ENCODE measurements at regions not wholly inside any gene's neighbourhood (a gene's known extent, or its start where the extent isn't known, plus 50 kb on each side); places are given as distances from the start of the nearest gene placed in this dataset.

DNA sequence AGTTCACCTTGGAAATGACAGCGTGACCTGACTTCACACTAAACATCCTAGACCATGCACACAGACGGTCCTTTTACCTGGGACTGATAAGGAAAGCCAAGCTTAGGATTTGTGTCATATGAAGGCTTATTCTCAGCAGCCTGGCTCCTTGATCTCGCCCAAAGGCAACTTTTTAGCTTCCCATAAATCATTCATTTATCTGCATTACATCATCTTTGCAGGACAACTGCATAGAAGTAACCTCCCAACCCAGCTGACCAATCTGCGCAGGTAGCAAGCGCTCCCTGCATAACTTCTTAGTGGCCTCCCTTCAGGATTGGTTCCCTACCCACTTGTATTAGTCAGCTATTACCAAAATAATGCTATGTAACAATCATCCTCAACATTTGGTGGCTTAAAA, 389.9 kb upstream of the PROK2 start:
- TF ChIP-seq, protein P1, sequence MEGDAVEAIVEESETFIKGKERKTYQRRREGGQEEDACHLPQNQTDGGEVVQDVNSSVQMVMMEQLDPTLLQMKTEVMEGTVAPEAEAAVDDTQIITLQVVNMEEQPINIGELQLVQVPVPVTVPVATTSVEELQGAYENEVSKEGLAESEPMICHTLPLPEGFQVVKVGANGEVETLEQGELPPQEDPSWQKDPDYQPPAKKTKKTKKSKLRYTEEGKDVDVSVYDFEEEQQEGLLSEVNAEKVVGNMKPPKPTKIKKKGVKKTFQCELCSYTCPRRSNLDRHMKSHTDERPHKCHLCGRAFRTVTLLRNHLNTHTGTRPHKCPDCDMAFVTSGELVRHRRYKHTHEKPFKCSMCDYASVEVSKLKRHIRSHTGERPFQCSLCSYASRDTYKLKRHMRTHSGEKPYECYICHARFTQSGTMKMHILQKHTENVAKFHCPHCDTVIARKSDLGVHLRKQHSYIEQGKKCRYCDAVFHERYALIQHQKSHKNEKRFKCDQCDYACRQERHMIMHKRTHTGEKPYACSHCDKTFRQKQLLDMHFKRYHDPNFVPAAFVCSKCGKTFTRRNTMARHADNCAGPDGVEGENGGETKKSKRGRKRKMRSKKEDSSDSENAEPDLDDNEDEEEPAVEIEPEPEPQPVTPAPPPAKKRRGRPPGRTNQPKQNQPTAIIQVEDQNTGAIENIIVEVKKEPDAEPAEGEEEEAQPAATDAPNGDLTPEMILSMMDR (conservative IDR thresholded peaks at IDR 0.05; ENCODE audit: low read depth, low read length), result no peak
- TF ChIP-seq EZH2 (IDR thresholded peaks at IDR 0.05; ENCODE audit: borderline replicate concordance, low read depth, low read length, poor library complexity, severe bottlenecking), result no peak
